LHCN-M2 (cell line): ENCODE measurements at regions not wholly inside any gene's neighbourhood (a gene's known extent, or its start where the extent isn't known, plus 50 kb on each side); places are given as distances from the start of the nearest gene placed in this dataset.
"Not testable (repeated sequence)": the region's sequence is repeated elsewhere in the genome, so short reads cannot be mapped to it uniquely, and the experiment has no call there.

Experiments used
- DNase-seq: peaks from one replicate; pipeline ENCODE4 v3.0.0-alpha.2; 2012; ENCODE audit warnings: low read depth

DNA sequence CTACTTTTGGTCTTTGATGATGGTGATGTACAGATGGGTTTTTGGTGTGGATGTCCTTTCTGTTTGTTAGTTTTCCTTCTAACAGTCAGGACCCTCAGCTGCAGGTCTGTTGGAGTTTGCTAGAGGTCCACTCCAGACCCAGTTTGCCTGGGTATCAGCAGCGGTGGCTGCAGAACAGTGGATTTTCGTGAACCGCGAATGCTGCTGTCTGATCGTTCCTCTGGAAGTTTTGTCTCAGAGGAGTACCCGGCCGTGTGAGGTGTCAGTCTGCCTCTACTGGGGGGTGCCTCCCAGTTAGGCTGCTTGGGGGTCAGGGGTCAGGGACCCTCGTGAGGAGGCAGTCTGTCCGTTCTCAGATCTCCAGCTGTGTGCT, 56.6 kb upstream of the TNFAIP8 start:
- not testable (repeated sequence) for DNase-seq

- not testable (repeated sequence) for DNase-seq
Measured at GRCh38 chr5:119299615-119300310, 56.1 kb upstream of the TNFAIP8 start.

GRCh38 chr5:119300311-119300670, 55.5 kb upstream of the TNFAIP8 start:
- DNase-seq, result no peak

GRCh38 chr5:119301210-119301609, 54.6 kb upstream of the TNFAIP8 start:
- DNase-seq, result no peak

- DNase-seq, result no peak
Measured at GRCh38 chr5:119301906-119302305, 53.9 kb upstream of the TNFAIP8 start.

GRCh38 chr5:119302449-119302848, 53.4 kb upstream of the TNFAIP8 start:
- DNase-seq, result no peak

DNA sequence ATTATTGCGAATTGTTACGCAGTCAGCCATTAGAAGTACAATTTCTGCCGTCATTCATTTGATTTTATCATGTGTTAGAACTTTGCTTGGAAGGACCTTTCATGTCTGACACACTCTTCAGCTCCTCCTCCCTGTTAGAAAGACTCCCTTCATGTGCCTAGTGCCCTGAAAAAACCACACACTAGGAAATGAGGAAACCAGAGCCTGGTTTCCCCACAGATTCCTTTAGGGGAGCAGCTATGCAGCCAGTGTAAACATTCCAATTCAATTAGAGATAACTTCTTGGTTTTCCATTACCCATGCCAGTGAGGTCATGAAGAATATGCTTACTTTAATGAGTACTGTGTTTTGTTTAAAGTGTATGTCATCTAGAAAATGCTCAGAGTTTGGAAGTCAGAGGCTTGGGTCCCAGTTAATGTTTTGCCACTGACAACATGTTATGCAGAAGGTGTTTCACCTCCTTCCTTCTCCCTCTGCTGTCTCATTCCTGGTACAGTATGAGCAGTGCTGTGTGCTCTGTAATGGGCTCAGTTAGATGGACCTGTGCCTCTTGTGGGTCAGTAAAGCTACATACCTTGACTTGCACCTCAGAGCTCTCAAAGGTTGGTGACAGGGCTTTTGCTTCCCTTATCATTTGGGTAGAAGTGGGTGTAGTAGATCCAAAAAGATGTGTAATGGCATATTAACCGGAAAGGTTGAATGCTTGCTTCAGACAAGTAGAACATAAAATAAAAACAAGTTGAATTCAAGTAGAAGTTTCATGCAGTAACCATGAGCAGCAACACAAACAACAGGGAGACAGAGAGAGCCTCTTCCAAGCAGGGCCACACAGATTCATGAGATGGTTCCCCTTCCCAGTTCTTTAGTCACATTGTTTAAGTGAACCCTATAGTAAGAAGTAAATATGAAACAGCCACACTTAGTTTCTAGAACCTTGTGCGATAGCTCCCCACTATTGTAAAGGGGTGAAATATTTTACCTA, 52.6 kb upstream of the TNFAIP8 start:
- peak; percentile 95 for DNase-seq

DNA sequence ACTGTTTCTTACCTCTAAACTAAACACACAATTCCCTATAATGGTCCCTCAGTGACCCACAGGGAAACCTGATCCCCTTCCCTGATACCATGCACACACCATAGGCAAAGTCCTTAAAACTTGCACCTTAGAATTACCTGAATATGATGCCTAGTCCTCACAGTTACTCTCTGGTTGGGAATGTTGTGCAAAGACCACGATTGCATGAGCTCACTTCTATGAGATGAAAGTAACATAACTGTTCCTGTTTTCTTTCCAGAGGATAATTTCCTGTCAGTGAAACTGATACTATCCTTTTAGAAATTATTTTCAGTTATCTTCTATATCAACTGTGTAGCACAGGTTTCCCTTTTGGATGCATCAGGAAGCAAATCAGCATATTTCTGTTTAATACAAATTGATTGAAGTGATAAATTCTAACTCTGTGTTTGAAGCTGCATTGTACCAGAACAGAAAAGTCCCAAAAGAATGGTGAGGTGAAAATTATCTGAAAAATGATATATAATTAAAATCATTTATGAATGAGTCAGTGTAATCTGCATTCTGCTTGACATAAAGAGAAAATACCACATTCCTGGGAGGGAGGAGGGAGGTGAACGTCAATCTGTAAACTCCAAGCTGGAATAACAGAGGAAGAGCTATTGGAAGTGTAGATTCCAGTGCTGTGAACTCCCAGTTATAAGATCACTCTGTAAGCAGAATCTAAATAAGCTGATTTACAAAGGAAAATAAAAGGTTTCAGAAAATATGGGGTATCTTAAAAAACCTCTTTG, 51.2 kb upstream of the TNFAIP8 start:
- no peak for DNase-seq
